Testis (tissue), 2 donors: ENCODE measurements at regions not wholly inside any gene's neighbourhood (a gene's known extent, or its start where the extent isn't known, plus 50 kb on each side); places are given as distances from the start of the nearest gene placed in this dataset.

Experiments
- DNase-seq: peaks from one replicate; pipeline ENCODE4 v3.0.0-alpha.2; 2019
- H3K27ac ChIP-seq, 2 donors: fragments of 200-600 bp; sonication (generic); one replicate each; pipeline ENCODE4 v1.5.1; 2019
- H3K27me3 ChIP-seq: fragments of 200-600 bp; sonication (generic); one replicate; pipeline ENCODE4 v1.5.1; 2019
- H3K36me3 ChIP-seq: fragments of 200-600 bp; sonication (generic); one replicate; pipeline ENCODE4 v1.5.1; 2017; ENCODE audit warnings: low read depth; ENCODE audit errors: missing control alignments
- H3K4me1 ChIP-seq: fragments of 200-600 bp; sonication (generic); one replicate; pipeline ENCODE4 v1.5.1; 2019
- H3K4me3 ChIP-seq, 2 donors: fragments of 200-600 bp; sonication (generic); one replicate each; pipeline ENCODE4 v1.5.1; 2017 to 2019
- H3K9me3 ChIP-seq: fragments of 200-600 bp; sonication (generic); one replicate; pipeline ENCODE4 v1.5.1; 2017
- CTCF ChIP-seq, 3 experiments: fragments of 450-650 bp in 2 of 3; fragments of 200-600 bp in 1 of 3; sonication (generic) in 1 of 3; IDR thresholded peaks; one replicate each; pipeline ENCODE4 v1.5.1; 2016 to 2019; ENCODE audit warnings: antibody characterized with exemption in 3 of 3, mild to moderate bottlenecking in 2 of 3, moderate library complexity in 1 of 3
- POLR2A ChIP-seq: fragments of 450-650 bp; IDR thresholded peaks from one replicate; pipeline ENCODE4 v1.6.1; 2017; ENCODE audit warnings: antibody characterized with exemption, mild to moderate bottlenecking, moderate library complexity
- WGBS, 2 donors: methylation state at CpG; one replicate each; pipeline ENCODE4 v1.1.5; 2018; 5-methylcytosine and 5-hydroxymethylcytosine counted together
- intact Hi-C: fragments of 100-400 bp; cut with DNase I; formaldehyde crosslinking; loops from one replicate; pipeline ENCODE4 v1.15.1; 2023; ENCODE audit warnings: low total_unique reads

- Histone ChIP-seq H3K4me3 (no peak overlapping the region), H3K27me3 (no peaks in the 10 kb centered on the region), H3K9me3 (no peaks in the 10 kb centered on the region), H3K27ac (no peak overlapping the region), H3K4me1 (no peaks in the 10 kb centered on the region), H3K36me3 (no peaks in the 10 kb centered on the region)
- WGBS, 2 donors, result 93% methylated on average over 1 of the region's 1 CpG
- intact Hi-C loops, result no loop called here
- TF ChIP-seq POLR2A (no peak), CTCF (IDR thresholded peaks at IDR 0.05) (no peak)
- DNase-seq, result no peak
Measured at GRCh38 chr12:91944637-91945036, 201.0 kb downstream of the BTG1 start.

GRCh38 chr12:91940826-91941570 is 204.6 kb downstream of the BTG1 start:
- Histone ChIP-seq H3K9me3 (no peaks in the 10 kb centered on the region), H3K27ac (no peak overlapping the region), H3K36me3 (no peaks in the 10 kb centered on the region), H3K4me1 (no peaks in the 10 kb centered on the region), H3K4me3 (no peak overlapping the region), H3K27me3 (no peaks in the 10 kb centered on the region)
- no peak for DNase-seq
- intact Hi-C loops, result no loop called here
- TF ChIP-seq CTCF (IDR thresholded peaks at IDR 0.05), result no peak
- TF ChIP-seq POLR2A, result no peak
- WGBS, 2 donors, result 50 to 72% methylated on average over 1 of the region's 1 CpG

GRCh38 chr12:91940322-91940721 is 205.3 kb downstream of the BTG1 start:
- Histone ChIP-seq H3K27ac (no peak overlapping the region), H3K27me3 (no peaks in the 10 kb centered on the region), H3K4me1 (no peaks in the 10 kb centered on the region), H3K4me3 (no peak overlapping the region), H3K36me3 (no peaks in the 10 kb centered on the region), H3K9me3 (no peaks in the 10 kb centered on the region)
- intact Hi-C loops, result no loop called here
- DNase-seq, result no peak
- 91 to 93% methylated on average over 1 of the region's 1 CpG for WGBS, 2 donors
- TF ChIP-seq POLR2A (no peak), CTCF (IDR thresholded peaks at IDR 0.05) (no peak)

DNA sequence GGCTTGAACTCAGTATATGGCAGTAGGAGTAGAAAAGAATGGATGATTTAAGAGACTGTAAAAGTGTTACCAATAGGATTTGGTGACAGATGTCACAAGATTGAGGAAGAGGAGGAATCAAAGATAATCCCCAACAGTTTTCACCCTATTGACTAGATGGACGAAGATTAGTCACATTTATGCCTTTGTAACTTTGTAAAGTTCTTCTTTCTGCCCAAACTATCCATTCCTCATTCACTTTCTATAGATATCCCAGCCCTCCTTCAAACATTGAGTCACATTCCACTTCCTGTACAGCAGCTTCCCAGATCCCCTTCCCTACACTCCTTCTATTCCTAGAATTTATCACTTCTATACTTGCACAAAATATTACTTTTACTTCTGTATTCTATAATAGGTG is 207.9 kb downstream of the BTG1 start:
- TF ChIP-seq POLR2A (no peak), CTCF (IDR thresholded peaks at IDR 0.05) (no peak)
- no peaks in the 10 kb centered on the region for H3K36me3 ChIP-seq
- intact Hi-C loops, result no loop called here
- no peaks in the 10 kb centered on the region for H3K27me3 ChIP-seq
- H3K9me3 ChIP-seq, result no peaks in the 10 kb centered on the region
- no peak overlapping the region for H3K4me3 ChIP-seq
- 89 to 90% methylated on average over 1 of the region's 1 CpG for WGBS, 2 donors
- no peak for DNase-seq
- H3K4me1 ChIP-seq, result no peaks in the 10 kb centered on the region
- H3K27ac ChIP-seq, result no peak overlapping the region

DNA sequence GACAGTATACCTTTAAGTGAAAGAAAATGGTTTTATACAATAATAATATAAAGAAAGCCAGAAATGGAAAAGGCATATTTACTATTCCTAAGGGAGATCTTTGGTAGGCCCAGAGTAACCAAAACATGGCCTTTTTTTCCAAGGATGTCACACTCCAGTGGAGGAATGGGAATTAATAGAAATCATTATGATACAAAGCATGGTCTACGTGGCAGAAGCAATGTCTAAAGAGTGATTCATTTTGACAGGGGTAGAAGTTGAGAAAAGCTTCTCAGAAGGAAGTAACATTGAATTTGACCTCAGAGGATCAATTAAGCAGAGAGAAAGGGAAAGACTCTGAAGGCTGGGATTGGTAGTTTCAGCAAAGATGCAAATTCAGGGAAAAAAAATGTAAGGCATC is 208.6 kb downstream of the BTG1 start:
- WGBS, 2 donors, result 87 to 90% methylated on average over 1 of the region's 1 CpG
- Histone ChIP-seq H3K36me3 (no peaks in the 10 kb centered on the region), H3K4me3 (no peak overlapping the region), H3K9me3 (no peaks in the 10 kb centered on the region), H3K27ac (no peak overlapping the region), H3K27me3 (no peaks in the 10 kb centered on the region), H3K4me1 (no peaks in the 10 kb centered on the region)
- TF ChIP-seq CTCF (IDR thresholded peaks at IDR 0.05) (no peak), POLR2A (no peak)
- DNase-seq, result no peak
- intact Hi-C loops, result no loop called here
